ENCODE measurements at regions not wholly inside any gene's neighbourhood (a gene's known extent, or its start where the extent isn't known, plus 50 kb on each side); places are given as distances from the start of the nearest gene placed in this dataset.

GRCh38 chr21:14737922-14738321 is 191.8 kb upstream of the SAMSN1 start:
- no peak overlapping the region for H3K27ac Mint-ChIP-seq (ENCODE audit: unreplicated experiment)
- no peaks in the 10 kb centered on the region; the same call in 1 of the 2 replicates for H3K27me3 ChIP-seq (replicated peaks; ENCODE audit: control insufficient read depth, insufficient read depth, low read length)
- H3K4me1 ChIP-seq = no peaks in the 10 kb centered on the region
- H3K9me3 ChIP-seq = no peaks in the 10 kb centered on the region
- no peaks in the 10 kb centered on the region for H3K27me3 Mint-ChIP-seq (ENCODE audit: insufficient read depth, unreplicated experiment)
- no peak overlapping the region for H3K4me3 Mint-ChIP-seq (ENCODE audit: unreplicated experiment)
- no TSS peak for BruUV-seq (replicated peaks)
- intact Hi-C loops (cut with micrococcal nuclease; ENCODE audit: unreplicated experiment) = loop anchor here (10.0 kb wide), 2 partner anchors 223 to 293 kb away; no protein-coding TSS in a partner anchor
- no peak overlapping the region for H3K4me3 ChIP-seq (ENCODE audit: low read depth, low read length)
- CTCF ChIA-PET = interaction anchor here (1.1 kb wide), 1 partner anchor 285 kb away, joined by 3 read pairs; no protein-coding TSS in a partner anchor
- H3K36me3 Mint-ChIP-seq (ENCODE audit: insufficient read depth, unreplicated experiment) = no peaks in the 10 kb centered on the region
- no peaks in the 10 kb centered on the region for H3K4me1 Mint-ChIP-seq (ENCODE audit: low read depth, unreplicated experiment)
- POLR2A ChIA-PET = interaction anchor here (0.6 kb wide), 1 partner anchor 21 kb away, joined by 3 read pairs; no protein-coding TSS in a partner anchor
- DNase-seq = peak; percentile 50 to 58
- no peaks in the 10 kb centered on the region for H3K36me3 ChIP-seq (ENCODE audit: control insufficient read depth, insufficient read depth, low read length)
- TF ChIP-seq CTCF (IDR thresholded peaks at IDR 0.05; ENCODE audit: insufficient read depth in 1 of 2, low read depth in 1 of 2, low read length in 1 of 2, severe bottlenecking in 1 of 2, unreplicated experiment in 1 of 2) = peak; percentile 38 to 61
- no peaks in the 10 kb centered on the region for H3K9me3 Mint-ChIP-seq (ENCODE audit: unreplicated experiment)

- DNase-seq = no peak
- Mint-ChIP-seq H3K27ac (ENCODE audit: unreplicated experiment) (no peak overlapping the region), H3K9me3 (ENCODE audit: unreplicated experiment) (no peaks in the 10 kb centered on the region), H3K27me3 (ENCODE audit: insufficient read depth, unreplicated experiment) (no peaks in the 10 kb centered on the region), H3K36me3 (ENCODE audit: insufficient read depth, unreplicated experiment) (no peaks in the 10 kb centered on the region), H3K4me1 (ENCODE audit: low read depth, unreplicated experiment) (no peaks in the 10 kb centered on the region), H3K4me3 (ENCODE audit: unreplicated experiment) (no peak overlapping the region)
- Histone ChIP-seq H3K9me3 (no peaks in the 10 kb centered on the region), H3K4me3 (ENCODE audit: low read depth, low read length) (no peak overlapping the region), H3K27me3 (replicated peaks; ENCODE audit: control insufficient read depth, insufficient read depth, low read length) (no peaks in the 10 kb centered on the region; the same call in 1 of the 2 replicates), H3K36me3 (ENCODE audit: control insufficient read depth, insufficient read depth, low read length) (no peaks in the 10 kb centered on the region), H3K4me1 (no peaks in the 10 kb centered on the region)
- POLR2A ChIA-PET = no interaction called here
- CTCF ChIA-PET = interaction anchor here (1.1 kb wide), 1 partner anchor 284 kb away, joined by 3 read pairs; no protein-coding TSS in a partner anchor
- no peak for TF ChIP-seq CTCF (IDR thresholded peaks at IDR 0.05; ENCODE audit: insufficient read depth in 1 of 2, low read depth in 1 of 2, low read length in 1 of 2, severe bottlenecking in 1 of 2, unreplicated experiment in 1 of 2)
- BruUV-seq (replicated peaks) = no TSS peak
- intact Hi-C loops (cut with micrococcal nuclease; ENCODE audit: unreplicated experiment) = loop anchor here (10.0 kb wide), 2 partner anchors 222 to 292 kb away; no protein-coding TSS in a partner anchor
Observed at GRCh38 chr21:14737284-14737691, 191.2 kb upstream of the SAMSN1 start.

- Histone ChIP-seq H3K36me3 (ENCODE audit: control insufficient read depth, insufficient read depth, low read length) (no peaks in the 10 kb centered on the region), H3K27me3 (replicated peaks; ENCODE audit: control insufficient read depth, insufficient read depth, low read length) (no peaks in the 10 kb centered on the region; the same call in 1 of the 2 replicates), H3K9me3 (no peaks in the 10 kb centered on the region), H3K4me3 (ENCODE audit: low read depth, low read length) (no peak overlapping the region), H3K4me1 (no peaks in the 10 kb centered on the region)
- DNase-seq = no peak
- Mint-ChIP-seq H3K4me1 (ENCODE audit: low read depth, unreplicated experiment) (no peaks in the 10 kb centered on the region), H3K4me3 (ENCODE audit: unreplicated experiment) (no peak overlapping the region), H3K27ac (ENCODE audit: unreplicated experiment) (no peak overlapping the region), H3K36me3 (ENCODE audit: insufficient read depth, unreplicated experiment) (no peaks in the 10 kb centered on the region), H3K9me3 (ENCODE audit: unreplicated experiment) (no peaks in the 10 kb centered on the region), H3K27me3 (ENCODE audit: insufficient read depth, unreplicated experiment) (no peaks in the 10 kb centered on the region)
- TF ChIP-seq CTCF (IDR thresholded peaks at IDR 0.05; ENCODE audit: insufficient read depth in 1 of 2, low read depth in 1 of 2, low read length in 1 of 2, severe bottlenecking in 1 of 2, unreplicated experiment in 1 of 2) = no peak
- POLR2A ChIA-PET = no interaction called here
- CTCF ChIA-PET = no interaction called here
- intact Hi-C loops (cut with micrococcal nuclease; ENCODE audit: unreplicated experiment) = loop anchor here (10.0 kb wide), 2 partner anchors 222 to 292 kb away; no protein-coding TSS in a partner anchor
- no TSS peak for BruUV-seq (replicated peaks)
Observed at GRCh38 chr21:14736672-14737071, 190.6 kb upstream of the SAMSN1 start.

Data from Caco-2 (cell line).